CD4-positive, alpha-beta T cell (primary cell): ENCODE measurements at regions not wholly inside any gene's neighbourhood (a gene's known extent, or its start where the extent isn't known, plus 50 kb on each side); places are given as distances from the start of the nearest gene placed in this dataset.

Source experiments
- ATAC-seq: fragments of 200-7000 bp; cut with Tn5 transposase; one replicate; pipeline ENCODE4 v1.10.0; 2022; ENCODE audit warnings: mild to moderate bottlenecking; ENCODE audit not compliant: poor library complexity
- CTCF ChIA-PET: fragments of 350-600 bp; sonication (Branson Sonifier 250); formaldehyde crosslinking; loops from one replicate; lab custom pipeline; 2021; ENCODE audit warnings: antibody characterized with exemption, inconsistent platforms; lab: Charles Lee
- POLR2A ChIA-PET: fragments of 350-600 bp; sonication (Branson Sonifier 250); formaldehyde crosslinking; loops from one replicate; lab custom pipeline; 2021; ENCODE audit warnings: antibody characterized with exemption, inconsistent platforms; lab: Charles Lee
- DNase-seq, 14 experiments: peaks; one replicate each; pipeline ENCODE4 v3.0.0-alpha.2; 2013 to 2020; ENCODE audit warnings: mixed read lengths in 2 of 14
- H3K27ac ChIP-seq, 2 donors: one replicate each; pipeline versions ENCODE4 v1.5.1 to v1.7.0; 2013; ENCODE audit warnings: low read length in 2 of 2, low read depth in 1 of 2, mild to moderate bottlenecking in 1 of 2
- H3K27me3 ChIP-seq, 2 experiments: 1 replicate in 1 of 2; 2 replicates in 1 of 2; pipeline versions ENCODE4 v1.6.1 to v1.7.0; 2013; ENCODE audit warnings: low read length in 2 of 2, control low read depth in 1 of 2, mild to moderate bottlenecking in 1 of 2, moderate library complexity in 1 of 2; ENCODE audit not compliant: insufficient read depth in 2 of 2, control insufficient read depth in 1 of 2
- H3K36me3 ChIP-seq: one replicate; pipeline ENCODE4 v1.6.1; 2013; ENCODE audit warnings: low read length, control low read depth; ENCODE audit not compliant: insufficient read depth
- H3K4me1 ChIP-seq: one replicate; pipeline ENCODE4 v1.6.1; 2013; ENCODE audit warnings: low read length, control low read depth; ENCODE audit not compliant: insufficient read depth
- H3K4me3 ChIP-seq: one replicate; pipeline ENCODE4 v1.5.1; 2013; ENCODE audit warnings: mild to moderate bottlenecking, low read length, moderate library complexity
- H3K9me3 ChIP-seq, 2 experiments: 1 replicate in 1 of 2; 2 replicates in 1 of 2; pipeline versions ENCODE4 v1.6.1 to v1.7.0; 2013; ENCODE audit warnings: low read length in 2 of 2, mild to moderate bottlenecking in 2 of 2, control low read depth in 1 of 2, moderate library complexity in 1 of 2; ENCODE audit not compliant: control insufficient read depth in 1 of 2, insufficient read depth in 1 of 2
- H3K27ac Mint-ChIP-seq: one replicate; pipeline ENCODE4 v1.8.0; 2020; ENCODE audit warnings: mixed read lengths
- H3K27me3 Mint-ChIP-seq: one replicate; pipeline ENCODE4 v1.8.0; 2021; ENCODE audit warnings: mixed read lengths
- H3K36me3 Mint-ChIP-seq: one replicate; pipeline ENCODE4 v1.8.0; 2021; ENCODE audit warnings: low read depth, mixed read lengths
- H3K4me1 Mint-ChIP-seq: one replicate; pipeline ENCODE4 v1.8.0; 2021; ENCODE audit warnings: low read depth, mixed read lengths
- H3K4me3 Mint-ChIP-seq: one replicate; pipeline ENCODE4 v1.8.0; 2020; ENCODE audit warnings: mild to moderate bottlenecking, mixed read lengths
- H3K9me3 Mint-ChIP-seq: one replicate; pipeline ENCODE4 v1.8.0; 2020; ENCODE audit warnings: mixed read lengths
- CTCF ChIP-seq: fragments of 200-600 bp; IDR thresholded peaks from one replicate; pipeline ENCODE4 v1.8.0; 2022; ENCODE audit warnings: antibody characterized with exemption, mild to moderate bottlenecking
- intact Hi-C, 2 experiments: fragments of 100-400 bp; cut with DNase I in 1 of 2; cut with micrococcal nuclease in 1 of 2; formaldehyde crosslinking; loops; one replicate each; pipeline versions ENCODE4 v1.15.1 to v1.9.0; 2023 to 2025; cut with DNase I, micrococcal nuclease

- DNase-seq (no peak), ATAC-seq (no peak)
- Histone ChIP-seq H3K36me3 (no peaks in the 10 kb centered on the region), H3K9me3 (no peaks in the 10 kb centered on the region), H3K4me3 (no peak overlapping the region), H3K27ac (no peak overlapping the region), H3K4me1 (no peaks in the 10 kb centered on the region), H3K27me3 (peaks cover 0 to 3% of the 10 kb centered on the region in 2 experiments)
- H3K27me3 Mint-ChIP-seq = peaks cover 26% of the 10 kb centered on the region
- intact Hi-C loops = no loop called here
- ChIA-PET CTCF (no interaction called here), POLR2A (no interaction called here)
- no peaks in the 10 kb centered on the region for H3K4me1 Mint-ChIP-seq
- no peak overlapping the region for H3K27ac Mint-ChIP-seq
- no peaks in the 10 kb centered on the region for H3K36me3 Mint-ChIP-seq
- H3K4me3 Mint-ChIP-seq = no peak overlapping the region
- no peak for TF ChIP-seq CTCF
- no peaks in the 10 kb centered on the region for H3K9me3 Mint-ChIP-seq
These were observed 139.6 kb downstream of the MYLK4 start for GRCh38 chr6:2611092-2611491.

GRCh38 chr6:2608503-2608902 is 142.2 kb downstream of the MYLK4 start:
- Histone ChIP-seq H3K36me3 (no peaks in the 10 kb centered on the region), H3K9me3 (no peaks in the 10 kb centered on the region), H3K27ac (no peak overlapping the region), H3K4me3 (no peak overlapping the region), H3K4me1 (no peaks in the 10 kb centered on the region), H3K27me3 (peaks cover 0 to 3% of the 10 kb centered on the region in 2 experiments)
- no peaks in the 10 kb centered on the region for H3K4me1 Mint-ChIP-seq
- no peak overlapping the region for H3K4me3 Mint-ChIP-seq
- ATAC-seq (no peak), DNase-seq (no peak)
- H3K9me3 Mint-ChIP-seq = no peaks in the 10 kb centered on the region
- peaks cover 14% of the 10 kb centered on the region for H3K27me3 Mint-ChIP-seq
- H3K27ac Mint-ChIP-seq = no peak overlapping the region
- CTCF ChIA-PET = interaction anchor here (1.4 kb wide), 1 partner anchor 26 kb away, joined by 3 read pairs; no protein-coding TSS in a partner anchor
- TF ChIP-seq CTCF = no peak
- POLR2A ChIA-PET = no interaction called here
- no peaks in the 10 kb centered on the region for H3K36me3 Mint-ChIP-seq
- intact Hi-C loops = no loop called here

- DNase-seq = no peak
- H3K4me3 Mint-ChIP-seq = no peak overlapping the region
- POLR2A ChIA-PET = no interaction called here
- no peaks in the 10 kb centered on the region for H3K9me3 Mint-ChIP-seq
- no peak overlapping the region for H3K4me3 ChIP-seq
- no peaks in the 10 kb centered on the region for H3K36me3 Mint-ChIP-seq
- no peaks in the 10 kb centered on the region for H3K4me1 Mint-ChIP-seq
- TF ChIP-seq CTCF = no peak
- H3K4me1 ChIP-seq = no peaks in the 10 kb centered on the region
- intact Hi-C loops = no loop called here
- no peak for ATAC-seq
- H3K9me3 ChIP-seq = peaks cover 0 to 11% of the 10 kb centered on the region in 2 experiments
- H3K36me3 ChIP-seq = no peaks in the 10 kb centered on the region
- H3K27ac Mint-ChIP-seq = no peak overlapping the region
- peaks cover 0 to 5% of the 10 kb centered on the region in 2 experiments for H3K27me3 ChIP-seq
- H3K27ac ChIP-seq = no peak overlapping the region
- CTCF ChIA-PET = no interaction called here
- peaks cover 9% of the 10 kb centered on the region for H3K27me3 Mint-ChIP-seq
These were observed 150.4 kb downstream of the MYLK4 start for GRCh38 chr6:2600363-2600762.
